ENCODE measurements at regions not wholly inside any gene's neighbourhood (a gene's known extent, or its start where the extent isn't known, plus 50 kb on each side); places are given as distances from the start of the nearest gene placed in this dataset.

DNA sequence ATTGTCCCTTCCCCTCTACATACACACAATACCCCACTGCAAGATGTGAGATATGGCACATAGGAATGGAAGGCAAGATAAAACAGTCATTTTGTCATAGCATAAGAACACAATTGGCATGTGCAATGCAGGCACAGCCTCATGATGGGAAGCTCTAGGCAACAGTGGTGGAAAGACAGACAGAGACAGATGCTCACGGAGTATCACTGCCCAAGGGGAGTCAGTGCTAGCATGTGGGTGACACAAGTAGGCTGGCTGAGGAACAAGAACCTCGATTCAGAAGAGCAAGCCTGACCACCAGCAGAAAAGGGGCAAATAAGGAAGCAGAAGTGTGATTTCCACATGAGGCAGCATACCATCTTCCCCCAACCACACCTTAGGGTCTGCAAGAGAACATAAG, 323.6 kb downstream of the PAX3 start:
- no peaks in the 10 kb centered on the region for H3K4me1 ChIP-seq (ENCODE audit: insufficient read depth)
- H3K9me2 ChIP-seq (replicated peaks; ENCODE audit: insufficient read depth): no peaks in the 10 kb centered on the region
- 100% methylated on average over 2 of the region's 2 CpGs for WGBS (ENCODE audit: low lambda C conversion rate, missing lambda C conversion rate)
- no peak overlapping the region for H3K4me2 ChIP-seq
- H3K9me3 ChIP-seq (ENCODE audit: low read depth): no peaks in the 10 kb centered on the region
- no peaks in the 10 kb centered on the region for H3K27me3 ChIP-seq
- no peak overlapping the region for H3K4me3 ChIP-seq
- no peaks in the 10 kb centered on the region for H3K79me2 ChIP-seq
- DNase-seq (ENCODE audit: low spot score): no peak
- H3K36me3 ChIP-seq (replicated peaks; ENCODE audit: insufficient read depth, low read depth): no peaks in the 10 kb centered on the region
- H3K27ac ChIP-seq: no peak overlapping the region
- H2AFZ ChIP-seq: no peak overlapping the region
- TF ChIP-seq, protein P1, sequence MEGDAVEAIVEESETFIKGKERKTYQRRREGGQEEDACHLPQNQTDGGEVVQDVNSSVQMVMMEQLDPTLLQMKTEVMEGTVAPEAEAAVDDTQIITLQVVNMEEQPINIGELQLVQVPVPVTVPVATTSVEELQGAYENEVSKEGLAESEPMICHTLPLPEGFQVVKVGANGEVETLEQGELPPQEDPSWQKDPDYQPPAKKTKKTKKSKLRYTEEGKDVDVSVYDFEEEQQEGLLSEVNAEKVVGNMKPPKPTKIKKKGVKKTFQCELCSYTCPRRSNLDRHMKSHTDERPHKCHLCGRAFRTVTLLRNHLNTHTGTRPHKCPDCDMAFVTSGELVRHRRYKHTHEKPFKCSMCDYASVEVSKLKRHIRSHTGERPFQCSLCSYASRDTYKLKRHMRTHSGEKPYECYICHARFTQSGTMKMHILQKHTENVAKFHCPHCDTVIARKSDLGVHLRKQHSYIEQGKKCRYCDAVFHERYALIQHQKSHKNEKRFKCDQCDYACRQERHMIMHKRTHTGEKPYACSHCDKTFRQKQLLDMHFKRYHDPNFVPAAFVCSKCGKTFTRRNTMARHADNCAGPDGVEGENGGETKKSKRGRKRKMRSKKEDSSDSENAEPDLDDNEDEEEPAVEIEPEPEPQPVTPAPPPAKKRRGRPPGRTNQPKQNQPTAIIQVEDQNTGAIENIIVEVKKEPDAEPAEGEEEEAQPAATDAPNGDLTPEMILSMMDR (IDR thresholded peaks at IDR 0.05; ENCODE audit: poor library complexity): no peak
- TF ChIP-seq EZH2 (IDR thresholded peaks at IDR 0.05; ENCODE audit: borderline replicate concordance): no peak
- H4K20me1 ChIP-seq (ENCODE audit: insufficient read depth, poor library complexity, severe bottlenecking): no peaks in the 10 kb centered on the region

DNA sequence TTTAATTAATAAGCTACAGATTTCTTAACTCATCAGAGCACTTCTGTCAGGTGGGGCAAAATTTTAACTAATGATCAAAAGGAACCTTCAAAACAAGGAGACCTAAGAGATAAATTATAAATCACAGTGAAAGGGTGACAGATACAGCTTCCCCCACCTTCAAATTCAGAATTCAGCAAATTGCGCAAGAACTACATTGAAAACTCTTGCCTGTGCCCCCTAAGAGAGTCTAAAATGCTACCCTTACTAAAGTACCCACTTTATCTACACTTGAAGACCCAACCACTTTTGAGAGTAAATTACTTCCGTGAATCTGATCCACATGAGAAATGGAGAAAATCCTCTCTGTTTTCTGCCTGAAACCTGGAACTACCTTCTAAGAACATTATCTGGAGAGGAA, 324.9 kb downstream of the PAX3 start:
- Histone ChIP-seq H2AFZ (no peak overlapping the region), H3K4me2 (no peak overlapping the region), H3K79me2 (no peaks in the 10 kb centered on the region), H3K9me3 (ENCODE audit: low read depth) (no peaks in the 10 kb centered on the region), H3K9me2 (replicated peaks; ENCODE audit: insufficient read depth) (no peaks in the 10 kb centered on the region), H3K27ac (no peak overlapping the region), H4K20me1 (ENCODE audit: insufficient read depth, poor library complexity, severe bottlenecking) (no peaks in the 10 kb centered on the region), H3K27me3 (no peaks in the 10 kb centered on the region), H3K4me1 (ENCODE audit: insufficient read depth) (no peaks in the 10 kb centered on the region), H3K36me3 (replicated peaks; ENCODE audit: insufficient read depth, low read depth) (no peaks in the 10 kb centered on the region), H3K4me3 (no peak overlapping the region)
- WGBS (ENCODE audit: low lambda C conversion rate, missing lambda C conversion rate): 96% methylated on average over 2 of the region's 2 CpGs
- DNase-seq (ENCODE audit: low spot score): no peak
- TF ChIP-seq, protein P1 (IDR thresholded peaks at IDR 0.05; ENCODE audit: poor library complexity): no peak
- no peak for TF ChIP-seq EZH2 (IDR thresholded peaks at IDR 0.05; ENCODE audit: borderline replicate concordance)
- no peak for TF ChIP-seq EZH2phosphoT487 (IDR thresholded peaks at IDR 0.05; ENCODE audit: low read depth, severe bottlenecking, unreplicated experiment)

DNA sequence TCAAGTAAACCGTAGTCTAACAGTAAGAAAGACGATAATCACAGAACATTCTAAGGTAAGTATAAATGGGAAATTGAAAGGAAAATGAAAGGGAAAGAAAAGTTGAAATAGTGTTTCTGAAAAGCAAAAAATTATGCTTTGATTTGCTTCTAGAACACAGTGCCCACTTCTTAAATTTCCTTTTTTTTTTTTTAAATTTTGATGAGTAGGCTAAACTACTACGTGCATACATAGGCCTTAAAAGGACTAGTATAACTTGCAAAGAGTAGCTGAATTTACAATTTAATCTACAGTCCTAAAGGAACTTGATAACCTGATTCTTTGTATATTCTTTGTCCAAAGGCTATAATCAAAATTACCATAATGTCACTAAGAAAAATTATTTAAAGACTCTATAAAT, 325.3 kb downstream of the PAX3 start:
- WGBS (ENCODE audit: low lambda C conversion rate, missing lambda C conversion rate): 98% methylated on average over 3 of the region's 3 CpGs

More for the DNA sequence above, 325.3 kb downstream of the PAX3 start:
- no peaks in the 10 kb centered on the region for H3K27me3 ChIP-seq
- no peak overlapping the region for H2AFZ ChIP-seq
- no peak overlapping the region for H3K27ac ChIP-seq
- H3K9me3 ChIP-seq (ENCODE audit: low read depth): no peaks in the 10 kb centered on the region
- no peak overlapping the region for H3K4me3 ChIP-seq
- TF ChIP-seq, protein P1 (IDR thresholded peaks at IDR 0.05; ENCODE audit: poor library complexity): no peak
- TF ChIP-seq EZH2 (IDR thresholded peaks at IDR 0.05; ENCODE audit: borderline replicate concordance) (no peak), EZH2phosphoT487 (IDR thresholded peaks at IDR 0.05; ENCODE audit: low read depth, severe bottlenecking, unreplicated experiment) (no peak)
- H3K4me1 ChIP-seq (ENCODE audit: insufficient read depth): no peaks in the 10 kb centered on the region
- no peak for DNase-seq (ENCODE audit: low spot score)
- H3K4me2 ChIP-seq: no peak overlapping the region
- H3K36me3 ChIP-seq (replicated peaks; ENCODE audit: insufficient read depth, low read depth): no peaks in the 10 kb centered on the region
- no peaks in the 10 kb centered on the region for H4K20me1 ChIP-seq (ENCODE audit: insufficient read depth, poor library complexity, severe bottlenecking)
- H3K9me2 ChIP-seq (replicated peaks; ENCODE audit: insufficient read depth): no peaks in the 10 kb centered on the region
- no peaks in the 10 kb centered on the region for H3K79me2 ChIP-seq
